NCI-H82 treated with DMSO at 0.1 percent for 48 hours (cell line): ENCODE measurements at regions not wholly inside any gene's neighbourhood (a gene's known extent, or its start where the extent isn't known, plus 50 kb on each side); places are given as distances from the start of the nearest gene placed in this dataset.
"Not testable (repeated sequence)": the region's sequence is repeated elsewhere in the genome, so short reads cannot be mapped to it uniquely, and the experiment has no call there.

Experiments used
- DNase-seq: peaks from one replicate; lab custom pipeline; 2025; ENCODE audit not compliant: unreplicated experiment; lab: John Stamatoyannopoulos, UW

DNA sequence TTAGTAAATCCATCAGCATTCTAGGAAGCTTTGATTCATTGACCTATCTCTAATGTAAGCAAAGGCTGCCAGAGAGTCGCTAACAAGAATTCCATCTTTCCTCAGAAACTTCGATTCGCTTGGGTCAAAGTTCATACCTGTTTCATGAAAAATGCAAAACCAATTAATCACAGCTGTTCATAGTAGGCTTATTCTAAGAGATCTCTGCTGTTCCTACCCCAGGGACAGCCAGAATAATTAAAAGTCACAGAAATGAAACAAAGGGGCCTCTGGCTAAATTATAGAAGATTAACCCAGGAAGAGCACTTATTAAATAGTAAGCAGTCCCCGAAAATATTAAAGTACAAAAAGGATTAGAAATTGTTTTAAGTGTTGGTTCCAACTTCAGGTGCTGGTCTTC lies 280.1 kb upstream of the FRG2C start:
- not testable (repeated sequence) for DNase-seq

DNA sequence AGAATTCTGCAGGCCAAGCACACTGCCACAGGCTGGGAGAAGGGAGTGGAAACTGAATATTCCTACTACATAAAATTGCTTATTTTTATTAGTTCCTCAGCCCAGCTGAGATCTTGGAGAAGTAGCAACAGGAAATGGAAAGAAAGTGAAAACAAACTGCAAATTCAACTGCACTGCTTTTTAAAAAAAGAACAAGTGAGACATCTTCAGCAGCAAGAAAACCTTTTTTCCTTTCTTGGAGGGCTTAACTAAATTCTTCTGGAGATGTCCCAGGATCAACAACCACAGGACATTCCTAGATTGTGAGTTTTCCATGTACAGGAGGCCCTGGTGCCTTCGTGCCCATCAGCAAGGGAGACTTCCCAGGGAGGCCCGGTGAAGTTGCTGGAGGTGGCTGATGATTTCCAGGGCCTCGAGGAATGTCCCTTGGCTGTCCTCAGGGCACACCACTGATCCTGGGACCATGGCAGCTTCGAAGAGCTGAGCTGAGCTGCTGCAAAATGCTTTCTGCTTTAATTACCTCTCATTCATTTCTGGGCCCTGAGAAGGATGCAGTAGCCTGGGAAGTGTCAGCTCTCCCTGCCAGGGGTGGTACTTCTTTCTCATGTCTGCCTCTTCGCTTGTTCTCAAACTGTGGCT lies 275.5 kb upstream of the FRG2C start:
- DNase-seq, result not testable (repeated sequence)

DNA sequence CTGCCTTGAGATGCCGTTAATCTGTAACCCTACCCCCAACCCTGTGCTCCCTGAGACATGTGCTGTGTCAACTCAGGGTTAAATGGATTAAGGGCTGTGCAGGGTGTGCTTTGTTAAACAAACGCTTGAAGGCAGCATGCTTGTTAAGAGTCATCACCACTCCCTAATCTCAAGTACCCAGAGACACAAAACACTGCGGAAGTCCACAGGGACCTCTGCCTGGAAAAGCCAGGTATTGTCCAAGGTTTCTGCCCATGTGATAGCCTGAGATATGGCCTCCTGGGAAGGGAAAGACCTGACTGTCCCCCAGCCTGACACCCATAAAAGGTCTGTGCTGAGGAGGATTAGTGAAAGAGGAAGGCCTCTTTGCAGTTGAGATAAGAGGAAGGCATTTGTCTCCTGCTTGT lies 270.8 kb upstream of the FRG2C start:
- DNase-seq, result not testable (repeated sequence)

DNA sequence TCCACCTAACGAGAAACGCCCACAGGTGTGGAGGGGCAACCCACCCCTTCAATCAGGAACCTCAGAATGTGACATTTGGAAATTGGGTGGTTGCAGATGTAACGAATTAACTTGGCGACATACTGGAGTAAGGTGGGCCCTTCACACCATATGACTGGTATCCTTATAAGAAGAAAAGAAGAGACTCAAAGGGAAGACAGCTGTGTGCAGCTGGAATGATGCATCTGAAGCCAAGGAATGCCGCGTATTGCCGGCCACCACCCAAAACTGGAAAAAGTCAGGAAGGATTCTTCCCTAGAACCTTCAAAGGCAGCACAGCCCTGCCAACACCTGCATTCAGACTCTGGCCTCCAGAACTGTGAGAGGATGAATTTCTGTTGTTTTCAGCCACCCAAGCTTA lies 270.0 kb upstream of the FRG2C start:
- DNase-seq, result not testable (repeated sequence)

DNA sequence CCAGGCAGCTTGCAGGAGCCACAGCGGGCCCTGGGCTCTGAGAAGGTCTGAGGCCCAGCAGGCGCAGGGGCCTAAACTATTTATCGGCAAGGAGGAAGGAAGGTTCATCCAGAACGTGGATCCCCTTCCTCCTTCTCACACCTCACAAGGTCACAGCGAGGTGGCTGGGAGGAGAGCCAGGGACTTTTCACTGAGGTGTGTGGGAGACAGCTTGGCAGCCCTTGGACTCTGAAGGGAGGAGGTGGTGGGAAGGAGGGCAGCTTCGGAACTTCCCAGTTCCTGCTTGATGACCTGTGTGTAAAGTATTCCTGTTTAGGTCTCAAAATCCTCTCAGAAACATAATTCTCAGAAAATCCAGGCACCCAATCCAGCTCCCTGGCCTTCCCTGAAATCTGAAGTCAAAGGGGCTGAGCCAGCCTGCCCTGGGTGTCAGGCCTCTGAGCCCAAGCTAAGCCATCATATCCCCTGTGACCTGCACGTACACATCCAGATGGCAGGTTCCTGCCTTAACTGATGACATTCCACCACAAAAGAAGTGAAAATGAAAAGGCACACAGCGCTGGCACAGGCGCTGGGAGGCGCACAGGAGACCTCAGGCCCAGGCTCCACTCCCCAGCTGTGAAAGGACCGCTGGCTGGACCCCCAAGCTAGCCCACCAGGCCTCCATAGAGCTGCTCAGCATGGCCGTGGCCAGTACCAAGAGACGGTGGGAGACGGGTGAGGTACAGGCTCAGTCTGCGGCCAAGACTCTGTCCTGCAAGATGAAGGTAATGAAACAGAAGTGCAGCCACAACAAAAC lies 269.4 kb upstream of the FRG2C start:
- not testable (repeated sequence) for DNase-seq

DNA sequence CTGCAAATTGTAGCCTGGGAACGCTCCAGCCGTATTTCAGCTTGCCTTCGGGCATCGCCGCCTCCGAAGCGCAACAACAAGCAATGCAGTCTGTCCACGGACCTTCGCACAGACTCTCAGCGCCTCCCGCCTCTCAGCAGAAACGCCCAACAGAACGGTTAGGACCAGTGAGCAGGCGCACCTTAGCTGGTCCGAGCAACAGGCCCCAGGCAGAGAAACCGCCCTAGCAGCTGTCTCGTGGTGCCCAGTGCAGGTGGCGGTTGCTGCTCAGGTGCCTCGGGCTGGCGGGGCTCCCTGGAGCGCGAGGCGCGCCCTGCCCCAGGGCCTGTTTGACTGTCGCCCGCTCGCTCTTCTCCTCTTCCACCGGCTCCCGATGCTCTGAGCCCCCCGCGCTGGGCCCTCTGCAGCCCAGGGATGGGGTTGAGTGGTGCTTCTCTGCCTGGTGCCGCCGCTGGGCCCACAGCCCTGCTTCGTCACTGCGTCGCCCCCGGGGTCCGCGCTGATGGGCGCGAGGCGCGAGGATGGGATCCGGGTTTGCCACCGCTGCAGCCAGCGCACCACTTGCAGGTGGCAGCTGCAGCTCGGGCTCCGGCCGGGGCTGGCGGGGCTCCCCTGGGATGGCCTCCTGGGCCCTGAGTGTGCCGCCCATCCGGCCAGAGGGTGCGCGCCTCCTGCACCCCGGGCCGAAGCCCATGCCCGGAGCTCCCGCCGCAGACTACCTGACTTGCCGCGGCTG lies 268.4 kb upstream of the FRG2C start:
- DNase-seq, result no peak

DNA sequence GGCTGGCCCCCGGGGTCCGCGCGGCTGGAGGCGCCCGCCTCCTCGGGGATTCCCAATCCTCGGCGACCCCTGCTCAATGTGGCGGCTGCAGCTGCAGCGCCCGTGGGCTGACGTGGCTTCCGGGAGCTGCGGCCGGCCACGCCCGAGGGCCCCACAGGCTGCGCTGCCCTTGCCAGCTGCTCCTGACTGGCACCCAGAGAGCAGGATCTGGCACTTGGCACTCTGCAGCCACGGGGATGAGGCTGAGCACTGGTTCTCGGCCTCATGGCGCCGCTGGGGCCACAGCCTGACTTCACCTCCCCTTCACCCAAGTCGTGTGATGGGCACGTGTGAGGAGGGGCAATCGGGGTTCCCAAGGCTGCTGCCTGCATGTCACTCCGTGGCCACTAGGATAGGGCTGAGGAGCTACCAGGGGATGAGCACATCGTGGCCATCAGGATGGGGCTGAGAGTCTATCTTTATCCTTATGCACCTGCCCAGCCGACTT lies 267.8 kb upstream of the FRG2C start:
- DNase-seq, result no peak

DNA sequence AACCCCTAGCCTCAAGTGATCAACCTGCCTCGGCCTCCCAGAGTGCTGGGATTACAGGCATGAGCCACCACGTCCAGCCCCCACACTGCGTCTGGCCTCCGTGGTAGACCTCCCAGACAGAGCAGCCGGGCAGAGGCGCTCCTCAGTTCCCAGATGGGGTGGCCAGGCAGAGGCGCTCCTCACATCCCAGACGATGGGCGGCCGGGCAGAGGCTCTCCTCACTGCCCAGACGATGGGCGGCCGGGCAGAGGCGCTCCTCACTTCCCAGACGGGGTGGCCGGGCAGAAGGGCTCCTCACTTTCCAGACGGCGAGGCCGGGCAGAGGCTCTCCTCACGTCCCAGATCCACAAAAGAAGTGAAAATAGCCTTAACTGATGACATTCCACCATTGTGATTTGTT lies 266.6 kb upstream of the FRG2C start:
- DNase-seq, result not testable (repeated sequence)

DNA sequence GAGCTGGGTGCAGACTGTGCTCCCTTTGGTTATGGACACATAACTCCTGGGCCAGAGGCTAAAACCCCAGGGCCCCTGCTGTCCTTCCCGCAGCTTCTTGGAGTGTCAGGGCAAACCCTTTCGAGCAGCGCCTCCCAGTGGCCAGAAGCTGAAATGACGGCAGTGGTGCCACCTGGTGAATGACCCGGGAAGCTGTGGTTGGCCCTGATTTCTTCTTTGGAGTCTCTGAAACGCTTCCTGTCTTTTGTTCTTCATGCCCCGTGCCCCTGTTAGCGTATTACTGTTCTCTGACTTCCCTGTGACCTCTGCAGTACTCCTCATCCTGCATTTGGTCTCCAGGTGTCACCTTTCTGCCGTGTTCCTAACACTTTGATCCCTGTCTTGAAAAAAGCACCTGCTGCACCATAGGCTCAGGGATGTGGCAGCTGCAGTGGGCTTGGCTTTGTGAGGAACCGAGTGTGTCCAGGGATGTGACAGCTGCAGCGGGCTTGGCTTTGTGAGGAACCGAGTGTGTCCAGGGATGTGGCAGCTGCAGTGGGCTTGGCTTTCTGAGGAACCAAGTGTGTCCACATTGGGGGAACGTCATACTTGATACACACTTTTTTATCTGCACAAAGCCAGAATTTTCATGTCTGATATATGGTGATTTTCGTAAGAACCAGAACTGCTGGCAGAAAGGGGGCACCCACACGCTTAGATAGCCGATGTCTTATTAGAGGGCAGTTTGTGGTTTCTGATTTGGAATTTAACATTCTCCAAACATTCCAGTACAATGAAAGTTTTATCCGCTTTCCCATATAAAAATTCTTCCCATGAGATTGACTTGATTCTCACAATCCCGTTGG lies 241.8 kb upstream of the FRG2C start:
- DNase-seq, result not testable (repeated sequence)

DNA sequence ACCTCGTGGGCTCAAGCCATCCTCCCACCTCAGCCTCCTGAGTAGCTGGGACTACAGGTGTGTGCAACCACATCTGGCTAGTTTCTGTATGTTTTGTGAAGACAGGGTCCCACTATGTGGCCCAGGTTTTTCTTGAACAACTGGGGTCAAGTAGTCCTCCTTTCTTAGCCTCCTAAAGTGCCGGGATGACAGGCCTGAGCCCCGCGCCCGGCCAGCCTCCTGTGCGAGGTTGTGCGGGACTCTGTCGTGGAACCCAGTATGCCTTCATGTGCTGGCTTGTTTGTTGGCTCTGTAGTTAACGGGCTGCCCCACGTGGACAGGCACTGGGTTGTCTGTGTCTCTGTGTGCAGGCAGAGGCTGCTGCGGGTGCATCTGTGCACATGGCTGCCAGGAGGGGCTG lies 238.7 kb upstream of the FRG2C start:
- not testable (repeated sequence) for DNase-seq

DNA sequence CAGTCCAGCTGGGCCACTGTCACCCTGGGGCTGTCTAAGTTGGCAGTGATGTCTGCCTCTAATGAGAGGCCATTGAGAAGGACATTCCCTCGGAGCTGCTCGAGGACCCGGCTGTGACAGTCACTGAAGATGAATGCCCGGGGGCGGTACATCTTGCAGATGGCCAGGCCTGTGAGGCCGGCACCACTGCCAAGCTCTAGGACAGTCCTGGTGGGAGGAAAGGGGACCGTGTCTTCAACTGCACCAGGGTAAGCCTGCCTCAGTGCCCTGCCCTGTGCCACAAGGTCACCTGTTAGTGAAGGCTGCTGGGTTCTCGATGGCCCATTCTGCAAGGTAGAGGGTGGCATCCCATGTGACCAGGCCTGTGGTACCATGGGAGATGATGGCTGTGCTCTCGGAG lies 236.6 kb upstream of the FRG2C start:
- not testable (repeated sequence) for DNase-seq

DNA sequence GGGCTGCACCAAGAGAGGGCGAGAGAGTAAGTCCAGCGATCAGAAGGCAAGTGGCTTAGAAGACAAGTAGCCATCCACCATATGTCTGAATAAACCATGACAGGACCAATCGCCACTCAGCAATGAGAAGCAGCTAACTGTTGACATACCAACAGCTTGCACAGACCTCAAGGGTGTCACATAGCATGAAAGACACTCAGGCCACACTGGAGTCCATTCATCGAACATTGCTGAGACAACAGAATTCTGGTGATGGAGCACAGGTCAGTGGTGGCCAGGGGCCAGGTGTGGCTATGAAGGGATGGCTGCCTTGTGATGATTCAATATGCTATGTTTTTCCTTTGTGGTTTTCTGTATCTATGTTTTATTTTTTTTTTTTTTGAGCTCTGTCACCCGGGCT lies 236.2 kb upstream of the FRG2C start:
- DNase-seq, result not testable (repeated sequence)

DNA sequence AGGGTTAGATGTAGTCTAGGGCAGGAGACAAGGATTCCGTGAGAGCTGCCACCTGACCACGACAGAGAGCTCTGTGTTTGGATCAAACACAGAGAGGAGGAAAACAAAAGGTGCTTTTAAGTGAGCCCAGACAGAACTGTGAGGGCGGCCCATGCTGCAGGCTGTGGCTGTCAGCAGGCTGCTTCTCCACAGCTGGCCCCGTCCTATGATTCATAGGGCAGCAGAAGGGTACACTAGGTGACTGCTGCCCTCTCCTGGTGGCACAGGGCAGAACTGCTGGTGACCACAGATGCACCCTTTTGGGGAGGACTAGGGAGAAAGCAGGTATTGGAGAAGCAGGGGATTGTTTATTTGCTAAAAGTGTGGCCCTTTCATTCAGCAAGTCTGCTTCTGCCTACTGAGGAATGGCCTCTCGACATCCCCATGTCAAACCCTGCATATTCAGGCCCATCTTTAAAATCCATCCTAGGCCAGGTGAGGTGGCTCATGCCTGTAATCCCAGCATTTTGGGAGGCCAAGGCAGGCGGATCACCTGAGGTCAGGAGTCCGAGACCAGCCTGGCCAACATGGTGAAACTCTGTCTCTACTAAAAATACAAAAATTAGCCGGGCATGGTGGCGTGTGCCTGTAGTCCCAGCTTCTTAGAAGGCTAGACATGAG lies 234.4 kb upstream of the FRG2C start:
- not testable (repeated sequence) for DNase-seq

DNA sequence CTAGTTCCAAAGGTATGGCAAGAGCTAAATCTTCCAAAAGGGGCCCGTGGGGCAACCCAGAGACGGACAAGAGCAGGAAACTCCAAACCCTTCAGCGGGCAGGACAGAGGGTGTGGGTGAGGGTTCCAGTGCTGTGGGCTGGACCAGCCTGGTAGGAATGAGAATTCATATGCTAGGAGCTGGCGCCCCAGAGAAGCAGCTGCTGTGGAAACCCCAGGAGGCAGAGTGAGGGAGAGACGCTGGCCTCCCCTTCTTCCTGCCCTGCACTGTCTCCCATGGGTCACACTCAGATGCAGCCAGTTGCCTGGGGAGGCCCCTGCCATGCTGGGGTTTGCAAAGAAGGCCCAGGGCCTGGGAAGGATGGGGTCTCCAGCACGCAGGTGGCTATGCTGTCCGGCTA lies 233.7 kb upstream of the FRG2C start:
- not testable (repeated sequence) for DNase-seq

DNA sequence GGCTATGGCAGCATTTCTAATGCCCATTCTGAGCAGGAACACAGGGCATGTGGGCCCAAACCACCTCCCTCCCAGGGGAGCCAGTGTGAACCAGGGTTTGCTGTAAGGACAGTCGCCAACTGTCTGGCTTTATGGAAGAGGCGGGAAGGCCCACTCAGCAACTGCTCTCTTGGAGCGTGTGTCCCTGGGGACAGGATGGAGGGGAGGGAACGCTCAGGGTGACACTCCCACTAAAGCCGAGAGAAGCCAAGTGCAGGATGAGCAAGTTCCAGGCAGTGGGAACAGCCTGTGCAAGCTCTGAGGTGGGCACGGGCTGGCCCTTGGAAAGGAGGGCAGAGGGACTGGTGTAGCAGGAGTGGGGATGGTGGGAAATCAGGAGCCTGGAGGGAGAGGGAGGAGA lies 233.0 kb upstream of the FRG2C start:
- DNase-seq, result not testable (repeated sequence)

DNA sequence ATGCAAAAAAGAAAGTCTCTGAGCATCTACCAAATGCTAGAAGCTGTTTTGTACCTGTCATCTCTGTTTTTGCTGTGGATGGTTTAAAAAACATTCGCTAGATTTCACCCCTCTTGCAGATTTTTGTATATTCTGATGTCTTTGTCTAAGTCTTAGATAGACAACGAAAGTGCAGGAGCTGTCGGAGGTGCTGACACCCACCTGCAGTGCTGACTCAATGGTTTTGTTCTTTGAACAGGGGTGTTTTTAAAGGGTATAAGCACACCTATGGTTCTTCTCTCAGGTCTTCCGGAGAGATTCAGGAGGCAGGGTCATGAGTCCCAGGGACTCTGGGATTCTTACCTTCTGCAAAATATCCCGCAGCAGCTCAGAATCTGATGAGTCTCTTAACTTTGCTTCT lies 231.7 kb upstream of the FRG2C start:
- DNase-seq, result not testable (repeated sequence)

DNA sequence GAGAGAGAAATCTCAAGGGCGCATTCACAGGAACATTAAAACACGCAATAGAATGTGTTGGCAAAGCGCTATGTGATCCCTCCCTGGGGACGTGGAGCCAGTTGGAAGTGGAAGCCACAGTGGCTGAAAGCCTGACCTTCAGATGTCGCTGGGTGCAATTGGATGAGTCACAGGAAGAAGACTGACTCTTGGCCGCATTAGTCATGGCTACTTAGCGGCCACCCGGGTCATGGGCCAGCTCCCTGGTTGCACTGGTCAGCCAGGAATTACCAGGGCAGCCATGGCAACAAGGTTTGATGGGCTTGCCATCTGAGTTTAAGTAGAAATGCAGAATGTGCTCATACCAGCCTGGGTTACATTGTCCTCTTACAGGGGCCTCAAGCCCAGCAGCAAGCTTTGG lies 231.2 kb upstream of the FRG2C start:
- not testable (repeated sequence) for DNase-seq

DNA sequence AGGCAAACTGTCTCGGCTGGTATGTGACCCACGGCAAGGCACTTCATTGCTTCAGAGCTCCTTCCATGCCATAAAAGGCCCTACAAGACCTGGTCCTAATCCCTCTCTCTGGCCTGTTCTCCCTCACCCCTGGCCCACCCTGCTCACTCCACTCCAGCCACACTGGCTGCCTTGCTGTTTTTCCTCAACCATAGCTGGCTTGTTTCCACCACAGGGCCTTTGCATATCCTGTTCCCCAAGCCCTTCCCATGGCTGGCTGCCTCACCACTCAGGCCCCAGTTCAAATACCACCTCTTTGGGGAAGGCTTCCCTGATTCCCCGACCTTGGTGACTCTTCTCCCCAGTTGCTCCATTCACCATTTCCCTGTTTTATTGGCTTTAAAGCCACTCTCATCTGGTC lies 230.8 kb upstream of the FRG2C start:
- DNase-seq, result not testable (repeated sequence)

DNA sequence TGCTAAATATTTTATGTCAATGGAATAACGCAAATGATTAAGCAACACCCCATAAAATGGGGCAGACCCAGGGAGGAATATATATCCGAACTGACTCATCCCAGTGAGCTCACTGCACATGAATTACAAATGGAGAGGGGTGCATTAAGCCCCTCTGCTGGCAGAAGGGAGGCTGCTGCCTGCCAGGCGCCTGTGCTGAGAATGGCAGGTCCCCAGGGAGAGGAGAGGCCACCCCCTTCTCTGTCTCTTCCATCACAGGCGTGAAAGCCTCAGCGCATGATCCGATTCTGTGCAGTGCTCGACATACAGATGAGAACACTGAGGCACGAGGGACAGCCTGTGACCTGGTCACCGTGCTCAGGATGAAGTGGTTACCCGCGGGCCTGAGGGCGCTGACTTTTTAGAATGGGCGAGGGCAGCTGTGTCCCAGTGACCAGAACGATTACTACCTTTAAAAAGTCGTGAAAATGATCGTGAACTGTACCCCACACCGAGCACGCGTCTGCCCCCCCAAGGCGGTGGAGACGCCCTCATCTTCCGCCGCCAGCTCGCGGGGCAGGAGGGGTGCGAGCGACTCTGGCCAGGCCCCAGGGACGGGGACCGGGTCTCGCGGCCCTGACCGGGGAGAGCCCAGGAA lies 229.7 kb upstream of the FRG2C start:
- not testable (repeated sequence) for DNase-seq
